ENCODE measurements at regions not wholly inside any gene's neighbourhood (a gene's known extent, or its start where the extent isn't known, plus 50 kb on each side); places are given as distances from the start of the nearest gene placed in this dataset.

GRCh38 chr13:66139701-66140100, 1090.4 kb downstream of the PCDH9 start:
- TF ChIP-seq CTCF (IDR thresholded peaks at IDR 0.05) (no peak), POLR2A (IDR thresholded peaks at IDR 0.05) (no peak), POLR2AphosphoS5 (IDR thresholded peaks at IDR 0.05) (no peak), EP300 (IDR thresholded peaks at IDR 0.05) (no peak)

Data from gastroesophageal sphincter (tissue), 3 donors.